Mesodermal cell (in vitro differentiated cells): ENCODE measurements at regions not wholly inside any gene's neighbourhood (a gene's known extent, or its start where the extent isn't known, plus 50 kb on each side); places are given as distances from the start of the nearest gene placed in this dataset.
"Not testable (repeated sequence)": the region's sequence is repeated elsewhere in the genome, so short reads cannot be mapped to it uniquely, and the experiment has no call there.

ENCODE experiments used
- H3K27ac ChIP-seq: 2 replicates; pipeline ENCODE4 v1.7.0; 2013; ENCODE audit warnings: mild to moderate bottlenecking, low read depth, low read length, moderate library complexity; ENCODE audit not compliant: severe bottlenecking
- H3K36me3 ChIP-seq: 2 replicates; pipeline ENCODE4 v1.7.1; 2013; ENCODE audit warnings: mild to moderate bottlenecking, low read length, moderate library complexity; ENCODE audit not compliant: control insufficient read depth, insufficient read depth
- H3K4me1 ChIP-seq: one replicate; pipeline ENCODE4 v1.7.1; 2013; ENCODE audit warnings: mild to moderate bottlenecking, low read length; ENCODE audit not compliant: insufficient read depth, control insufficient read depth, poor library complexity, severe bottlenecking
- H3K4me3 ChIP-seq: 2 replicates; pipeline ENCODE4 v1.7.0; 2013; ENCODE audit warnings: low read length, control low read depth, mild to moderate bottlenecking; ENCODE audit not compliant: insufficient read depth, poor library complexity, severe bottlenecking; ENCODE audit errors: extremely low read depth
- H3K9me3 ChIP-seq: 2 replicates; pipeline ENCODE4 v1.7.1; 2013; ENCODE audit warnings: mild to moderate bottlenecking, low read length, moderate library complexity; ENCODE audit not compliant: control insufficient read depth
- WGBS, 2 experiments: methylation state at CpG; one replicate each; pipeline ENCODE4 v1.1.5; 2013; ENCODE audit warnings: missing lambda C conversion rate in 2 of 2; ENCODE audit not compliant: insufficient coverage in 2 of 2; 5-methylcytosine and 5-hydroxymethylcytosine counted together

GRCh38 chr2:146540271-146540932, 1304.4 kb upstream of the ACVR2A start:
- Histone ChIP-seq H3K9me3 (peaks cover 4% of the 10 kb centered on the region), H3K27ac (no peak overlapping the region), H3K4me1 (no peaks in the 10 kb centered on the region), H3K4me3 (no peak overlapping the region), H3K36me3 (no peaks in the 10 kb centered on the region)
- 20% methylated on average over 1 of the region's 3 CpGs for WGBS, 2 experiments

- WGBS, 2 experiments = 30 to 38% methylated on average over 2 of the region's 5 CpGs
- H3K4me3 ChIP-seq, H3K36me3 ChIP-seq, H3K4me1 ChIP-seq, H3K9me3 ChIP-seq, H3K27ac ChIP-seq: not testable (repeated sequence)
Observed at GRCh38 chr2:146539739-146540138, 1305.1 kb upstream of the ACVR2A start.

DNA sequence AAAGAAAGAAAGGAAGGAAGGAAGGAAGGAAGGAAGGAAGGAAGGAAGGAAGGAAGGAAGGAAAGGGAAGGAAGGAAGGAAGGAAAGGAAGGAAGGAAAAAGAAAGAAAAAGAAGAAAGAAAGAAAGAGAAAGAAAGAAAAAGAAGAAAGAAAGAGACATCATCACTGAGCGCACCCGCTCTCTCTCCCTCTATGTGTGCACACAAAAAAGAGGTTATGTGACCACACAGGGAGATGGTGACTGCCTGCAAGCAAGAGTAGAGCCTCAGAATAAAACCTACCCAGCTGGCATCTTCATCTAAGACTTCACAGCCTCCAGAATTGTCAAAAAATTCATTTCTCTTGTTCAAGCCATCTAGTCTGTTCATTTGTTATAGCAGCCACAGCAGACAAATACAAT, 1307.4 kb upstream of the ACVR2A start:
- no peaks in the 10 kb centered on the region for H3K4me1 ChIP-seq
- H3K27ac ChIP-seq = no peak overlapping the region
- H3K36me3 ChIP-seq = no peaks in the 10 kb centered on the region
- no peak overlapping the region for H3K4me3 ChIP-seq
- WGBS, 2 experiments = 90% methylated on average over 2 of the region's 2 CpGs; no CpG with 5 or more reads in 1 of the 2 experiments
- peaks cover 4% of the 10 kb centered on the region for H3K9me3 ChIP-seq

DNA sequence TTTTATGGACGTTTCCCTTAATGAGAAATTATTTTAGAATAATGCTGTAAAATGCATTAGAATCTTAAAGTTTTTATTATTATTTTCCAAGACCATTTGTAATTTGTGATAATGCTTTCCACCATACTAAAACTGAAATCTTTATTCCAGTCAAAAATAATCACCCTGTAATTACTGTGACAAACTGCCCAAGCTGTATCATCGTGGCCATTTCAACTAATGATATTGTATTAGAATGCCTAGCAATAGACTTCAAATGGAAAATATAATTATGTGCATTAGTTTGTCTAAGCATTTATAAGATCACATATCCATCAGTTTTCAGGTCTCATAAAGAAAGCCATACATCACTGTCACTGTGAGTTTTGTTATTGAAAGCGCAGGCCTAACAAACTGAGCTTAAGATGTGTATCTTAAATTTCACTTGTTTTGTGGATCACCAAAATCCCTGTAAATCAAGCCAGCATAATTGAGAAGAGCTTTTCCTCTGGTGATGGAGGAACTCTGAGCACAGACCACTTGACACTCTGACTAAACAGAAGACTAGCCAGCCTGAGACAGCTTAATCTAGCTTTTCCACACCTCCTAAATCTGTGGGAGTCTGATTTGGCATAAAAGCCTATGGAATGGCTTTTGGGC, 1312.2 kb upstream of the ACVR2A start:
- no peak overlapping the region for H3K4me3 ChIP-seq
- no peaks in the 10 kb centered on the region for H3K36me3 ChIP-seq
- no peaks in the 10 kb centered on the region for H3K4me1 ChIP-seq
- H3K9me3 ChIP-seq = peaks cover 4% of the 10 kb centered on the region
- WGBS, 2 experiments = no CpG with 5 or more reads among the region's 3 CpGs
- H3K27ac ChIP-seq = no peak overlapping the region

DNA sequence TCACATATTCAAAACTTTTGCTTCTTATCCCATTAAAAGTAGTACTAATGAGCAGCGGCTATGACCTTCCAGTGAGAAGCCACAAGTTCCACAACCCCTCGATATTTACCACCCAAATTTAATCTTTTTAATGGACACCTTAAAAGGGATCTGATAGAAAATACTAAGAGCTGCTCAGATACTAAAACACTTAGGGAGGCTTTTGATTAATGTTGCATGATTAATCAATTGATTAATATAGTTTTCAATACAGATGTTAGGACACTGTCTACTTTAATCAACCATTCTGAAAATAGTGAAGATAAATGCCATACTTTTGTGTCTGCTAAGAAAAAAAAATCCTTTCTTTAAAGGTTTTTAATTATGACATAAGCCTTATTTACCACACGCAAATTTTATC, 1312.8 kb upstream of the ACVR2A start:
- no peaks in the 10 kb centered on the region for H3K36me3 ChIP-seq
- 80% methylated on average over 1 of the region's 3 CpGs; no CpG with 5 or more reads in 1 of the 2 experiments for WGBS, 2 experiments
- H3K4me1 ChIP-seq = no peaks in the 10 kb centered on the region
- no peak overlapping the region for H3K27ac ChIP-seq
- H3K9me3 ChIP-seq = peaks cover 4% of the 10 kb centered on the region
- H3K4me3 ChIP-seq = no peak overlapping the region

DNA sequence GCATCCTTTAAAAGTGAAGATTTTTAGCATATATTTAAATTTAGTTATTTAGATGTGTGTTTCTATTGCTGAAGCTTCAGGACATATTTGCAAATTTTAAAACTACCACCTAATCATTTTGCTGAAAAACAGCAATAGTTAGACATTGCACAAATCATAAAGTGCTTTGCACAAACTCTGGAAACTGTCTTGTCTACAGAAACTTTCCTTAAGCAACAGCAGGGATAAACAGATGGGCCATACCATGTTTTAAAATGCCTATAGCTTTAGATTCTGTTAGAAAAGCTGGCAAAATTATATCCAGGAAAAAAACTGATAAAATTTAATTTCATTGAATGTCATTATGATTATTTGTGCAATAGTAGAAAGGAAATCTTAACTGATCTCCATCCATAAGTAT, 1313.9 kb upstream of the ACVR2A start:
- Histone ChIP-seq H3K4me3 (no peak overlapping the region), H3K4me1 (no peaks in the 10 kb centered on the region), H3K9me3 (no peaks in the 10 kb centered on the region), H3K36me3 (no peaks in the 10 kb centered on the region), H3K27ac (no peak overlapping the region)

- Histone ChIP-seq H3K36me3 (no peaks in the 10 kb centered on the region), H3K4me3 (no peak overlapping the region), H3K27ac (no peak overlapping the region), H3K9me3 (no peaks in the 10 kb centered on the region), H3K4me1 (no peaks in the 10 kb centered on the region)
Observed at GRCh38 chr2:146527166-146527565, 1317.7 kb upstream of the ACVR2A start.

DNA sequence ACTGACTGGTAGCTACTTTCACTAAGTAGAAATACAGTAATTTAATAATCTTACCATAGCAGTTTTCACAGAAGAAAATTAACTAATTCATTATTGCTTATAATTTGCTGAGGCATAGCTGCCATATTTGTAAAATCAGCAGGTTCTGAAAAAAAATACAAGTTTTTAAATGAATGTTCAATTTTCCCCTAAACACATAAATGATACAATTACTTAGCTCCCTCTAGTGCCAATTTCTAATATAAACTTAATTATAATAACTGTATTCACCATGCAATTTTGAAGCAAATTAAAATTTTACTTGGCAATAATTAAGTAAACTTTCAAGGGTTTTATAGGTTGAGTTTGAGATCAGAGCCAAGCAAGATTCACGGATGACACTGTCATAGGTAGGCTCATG, 1321.6 kb upstream of the ACVR2A start:
- no peaks in the 10 kb centered on the region for H3K9me3 ChIP-seq
- no peaks in the 10 kb centered on the region for H3K36me3 ChIP-seq
- H3K4me3 ChIP-seq = no peak overlapping the region
- H3K27ac ChIP-seq = no peak overlapping the region
- 100% methylated on average over 1 of the region's 1 CpG; no CpG with 5 or more reads in 1 of the 2 experiments for WGBS, 2 experiments
- no peaks in the 10 kb centered on the region for H3K4me1 ChIP-seq

DNA sequence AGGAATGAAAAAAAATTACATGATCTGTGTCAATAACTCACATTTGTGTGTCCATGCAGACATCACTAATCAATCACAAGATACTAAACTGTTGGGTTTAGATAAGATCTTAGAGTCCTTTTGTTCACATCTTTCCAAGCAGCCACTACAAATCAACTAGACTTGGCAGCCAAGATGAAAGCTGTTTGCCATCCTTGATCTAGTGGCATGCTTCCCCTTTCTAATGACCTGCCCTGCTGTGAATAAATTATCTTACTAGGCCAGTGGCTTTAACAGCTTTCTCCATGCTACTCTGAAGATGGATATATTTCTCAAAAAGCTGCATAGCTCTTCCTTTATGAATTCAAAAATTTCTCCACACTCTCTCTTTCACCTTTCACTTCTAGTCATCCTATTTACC, 1338.0 kb upstream of the ACVR2A start:
- Histone ChIP-seq H3K4me1 (no peaks in the 10 kb centered on the region), H3K36me3 (no peaks in the 10 kb centered on the region), H3K27ac (no peak overlapping the region), H3K9me3 (no peaks in the 10 kb centered on the region), H3K4me3 (no peak overlapping the region)

DNA sequence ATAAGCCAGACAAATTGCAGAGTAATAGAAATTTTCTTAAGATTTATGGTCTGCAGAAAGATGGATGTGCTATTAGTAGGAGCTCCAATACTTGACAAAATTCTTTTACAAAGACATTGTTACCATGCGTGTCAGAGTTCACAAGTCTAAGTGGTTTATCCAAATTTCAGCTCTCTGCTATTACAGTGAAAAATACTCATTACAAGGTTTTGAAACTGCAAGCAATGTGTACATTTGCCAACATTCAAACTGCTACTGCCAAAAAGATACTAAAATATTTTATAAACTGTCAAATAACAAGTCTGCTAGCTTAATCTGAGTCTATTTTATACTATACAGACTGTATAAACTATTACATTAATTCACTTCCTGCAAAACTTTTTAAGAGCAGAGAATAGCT, 1341.5 kb upstream of the ACVR2A start:
- H3K27ac ChIP-seq = no peak overlapping the region
- no peaks in the 10 kb centered on the region for H3K36me3 ChIP-seq
- H3K4me1 ChIP-seq = no peaks in the 10 kb centered on the region
- no peaks in the 10 kb centered on the region for H3K9me3 ChIP-seq
- WGBS, 2 experiments = no CpG with 5 or more reads among the region's 1 CpG
- H3K4me3 ChIP-seq = no peak overlapping the region

GRCh38 chr2:146496248-146496647, 1348.6 kb upstream of the ACVR2A start:
- WGBS, 2 experiments = no CpG with 5 or more reads among the region's 1 CpG
- Histone ChIP-seq H3K36me3 (no peaks in the 10 kb centered on the region), H3K4me3 (no peak overlapping the region), H3K27ac (no peak overlapping the region), H3K4me1 (no peaks in the 10 kb centered on the region), H3K9me3 (peaks cover 5% of the 10 kb centered on the region)
